ENCODE measurements at regions not wholly inside any gene's neighbourhood (a gene's known extent, or its start where the extent isn't known, plus 50 kb on each side); places are given as distances from the start of the nearest gene placed in this dataset.
"Not testable (repeated sequence)": the region's sequence is repeated elsewhere in the genome, so short reads cannot be mapped to it uniquely, and the experiment has no call there.

DNA sequence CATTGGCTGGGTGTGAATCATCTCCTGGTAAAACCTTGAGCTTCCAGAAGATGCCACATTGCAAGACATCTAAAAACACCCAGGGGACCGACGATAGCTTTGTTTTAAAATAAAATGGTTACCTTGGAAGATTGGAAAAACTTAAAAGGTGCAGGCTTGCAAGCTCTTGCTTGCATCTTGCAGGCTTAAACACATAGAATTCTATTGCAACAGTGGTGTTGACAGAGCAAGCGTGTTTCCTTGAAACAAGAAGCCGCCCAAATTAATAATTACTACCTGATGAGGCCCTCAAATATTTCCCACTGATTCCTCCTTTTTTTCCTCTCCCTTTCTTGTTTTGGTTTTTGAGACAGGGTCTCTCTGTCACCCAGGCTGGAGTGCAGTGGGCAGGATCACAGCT is 137.1 kb upstream of the BASP1 start:
- no peaks in the 10 kb centered on the region for H3K27me3 ChIP-seq
- intact Hi-C loops (cut with DNase I): no loop called here
- H3K9me3 ChIP-seq (replicated peaks in 1 of 3): no peaks in the 10 kb centered on the region
- no peaks in the 10 kb centered on the region for H3K4me1 ChIP-seq (replicated peaks in 1 of 2)
- DNase-seq: no peak
- TF ChIP-seq, protein P1, sequence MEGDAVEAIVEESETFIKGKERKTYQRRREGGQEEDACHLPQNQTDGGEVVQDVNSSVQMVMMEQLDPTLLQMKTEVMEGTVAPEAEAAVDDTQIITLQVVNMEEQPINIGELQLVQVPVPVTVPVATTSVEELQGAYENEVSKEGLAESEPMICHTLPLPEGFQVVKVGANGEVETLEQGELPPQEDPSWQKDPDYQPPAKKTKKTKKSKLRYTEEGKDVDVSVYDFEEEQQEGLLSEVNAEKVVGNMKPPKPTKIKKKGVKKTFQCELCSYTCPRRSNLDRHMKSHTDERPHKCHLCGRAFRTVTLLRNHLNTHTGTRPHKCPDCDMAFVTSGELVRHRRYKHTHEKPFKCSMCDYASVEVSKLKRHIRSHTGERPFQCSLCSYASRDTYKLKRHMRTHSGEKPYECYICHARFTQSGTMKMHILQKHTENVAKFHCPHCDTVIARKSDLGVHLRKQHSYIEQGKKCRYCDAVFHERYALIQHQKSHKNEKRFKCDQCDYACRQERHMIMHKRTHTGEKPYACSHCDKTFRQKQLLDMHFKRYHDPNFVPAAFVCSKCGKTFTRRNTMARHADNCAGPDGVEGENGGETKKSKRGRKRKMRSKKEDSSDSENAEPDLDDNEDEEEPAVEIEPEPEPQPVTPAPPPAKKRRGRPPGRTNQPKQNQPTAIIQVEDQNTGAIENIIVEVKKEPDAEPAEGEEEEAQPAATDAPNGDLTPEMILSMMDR (IDR thresholded peaks at IDR 0.05): no peak
- TF ChIP-seq POLR2A (IDR thresholded peaks at IDR 0.05): no peak
- 67 to 77% (median 74%) methylated on average over 4 of the region's 4 CpGs for whole genome bisulfite sequencing, 4 donors
- no peak overlapping the region for H3K4me3 ChIP-seq
- no peaks in the 10 kb centered on the region for H3K36me3 ChIP-seq (replicated peaks in 1 of 2)
- no peak overlapping the region for H3K27ac ChIP-seq

- DNase-seq: no peak
- Histone ChIP-seq H3K27ac (no peak overlapping the region), H3K4me3 (no peak overlapping the region), H3K36me3 (replicated peaks in 1 of 2) (no peaks in the 10 kb centered on the region), H3K9me3 (replicated peaks in 1 of 3) (no peaks in the 10 kb centered on the region), H3K27me3 (no peaks in the 10 kb centered on the region), H3K4me1 (replicated peaks in 1 of 2) (no peaks in the 10 kb centered on the region)
- WGBS, 4 donors: 76 to 82% (median 82%) methylated on average over 4 of the region's 4 CpGs
- intact Hi-C loops (cut with DNase I): no loop called here
- no peak for TF ChIP-seq POLR2A (IDR thresholded peaks at IDR 0.05)
- TF ChIP-seq, protein P1 (IDR thresholded peaks at IDR 0.05): no peak
These were observed 136.3 kb upstream of the BASP1 start for GRCh38 chr5:17081142-17081541.

- DNase-seq; H3K27ac ChIP-seq; H3K4me1 ChIP-seq (replicated peaks in 1 of 2); intact Hi-C loops (cut with DNase I); H3K4me3 ChIP-seq; H3K9me3 ChIP-seq (replicated peaks in 1 of 3); H3K36me3 ChIP-seq (replicated peaks in 1 of 2); H3K27me3 ChIP-seq: not testable (repeated sequence)
- 85 to 95% (median 90%) methylated on average over 19 to 29 of the region's 29 CpGs for WGBS, 4 donors
These were observed 134.2 kb upstream of the BASP1 start for GRCh38 chr5:17083276-17083675.

DNA sequence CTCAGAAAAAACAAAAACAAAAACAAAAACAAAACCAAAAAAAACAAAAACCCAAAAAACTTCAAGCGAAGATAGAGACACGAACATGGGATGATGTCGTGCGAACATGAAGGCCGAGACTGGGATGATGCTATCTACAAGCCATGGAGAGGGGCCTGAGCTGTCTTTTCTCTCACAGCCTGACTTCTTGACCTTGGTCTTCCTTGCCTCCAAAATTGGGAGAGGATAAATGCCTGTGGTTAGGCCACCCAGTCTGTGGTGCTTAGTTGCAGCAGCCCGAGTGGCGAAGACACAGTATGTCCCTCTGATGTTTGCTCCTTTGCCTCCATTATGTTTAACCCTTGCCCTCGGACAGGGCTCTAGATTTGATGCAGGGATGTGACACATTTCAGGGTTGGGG is 130.4 kb upstream of the BASP1 start:
- H3K36me3 ChIP-seq (replicated peaks in 1 of 2): no peaks in the 10 kb centered on the region
- no peak overlapping the region for H3K27ac ChIP-seq
- H3K27me3 ChIP-seq: no peaks in the 10 kb centered on the region
- intact Hi-C loops (cut with DNase I): no loop called here
- TF ChIP-seq, protein P1 (IDR thresholded peaks at IDR 0.05): no peak
- TF ChIP-seq POLR2A (IDR thresholded peaks at IDR 0.05): no peak
- H3K9me3 ChIP-seq (replicated peaks in 1 of 3): no peaks in the 10 kb centered on the region
- no peak for DNase-seq
- no peaks in the 10 kb centered on the region for H3K4me1 ChIP-seq (replicated peaks in 1 of 2)
- WGBS, 4 donors: 78 to 87% (median 80%) methylated on average over 8 of the region's 8 CpGs
- H3K4me3 ChIP-seq: no peak overlapping the region

DNA sequence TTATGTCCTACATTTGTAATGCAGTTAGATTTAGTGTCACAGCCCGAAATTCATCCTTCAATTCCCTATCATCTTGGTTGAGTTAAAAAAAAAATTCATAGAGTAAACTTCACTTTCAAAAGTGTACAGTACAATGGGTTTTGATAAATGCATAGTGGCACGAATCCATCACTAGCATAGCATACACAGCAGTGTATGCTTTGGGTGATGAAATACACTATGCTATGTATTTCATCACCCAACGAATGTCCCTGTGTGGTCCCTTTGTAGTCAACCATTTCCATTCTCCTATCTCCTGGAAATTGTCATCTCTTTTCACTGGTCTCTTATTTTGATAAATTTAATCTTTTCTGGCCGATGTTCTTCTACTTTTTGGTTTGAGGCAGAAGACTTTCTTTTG is 129.4 kb upstream of the BASP1 start:
- Histone ChIP-seq H3K9me3 (replicated peaks in 1 of 3) (no peaks in the 10 kb centered on the region), H3K27ac (no peak overlapping the region), H3K27me3 (no peaks in the 10 kb centered on the region), H3K4me3 (no peak overlapping the region), H3K4me1 (replicated peaks in 1 of 2) (no peaks in the 10 kb centered on the region), H3K36me3 (replicated peaks in 1 of 2) (no peaks in the 10 kb centered on the region)
- 70 to 81% (median 77%) methylated on average over 4 of the region's 4 CpGs for WGBS, 4 donors
- no peak for DNase-seq
- intact Hi-C loops (cut with DNase I): no loop called here
- TF ChIP-seq, protein P1 (IDR thresholded peaks at IDR 0.05): no peak
- no peak for TF ChIP-seq POLR2A (IDR thresholded peaks at IDR 0.05)
